Activated CD8-positive, alpha-beta memory T cell treated with anti-CD3 and anti-CD28 coated beads, Interleukin-2, amount 10 ng/mL, durations not matched to agents 7 days and 5 days (primary cell): ENCODE measurements at regions not wholly inside any gene's neighbourhood (a gene's known extent, or its start where the extent isn't known, plus 50 kb on each side); places are given as distances from the start of the nearest gene placed in this dataset.

Source experiments
- ATAC-seq: fragments of 150-1000 bp; cut with Tn5 transposase; one replicate; pipeline ENCODE4 v1.10.0; 2021; ENCODE audit warnings: moderate library complexity
- CTCF ChIA-PET: fragments of 350-600 bp; sonication (Branson Sonifier 250); formaldehyde crosslinking; loops from one replicate; lab custom pipeline; 2021; ENCODE audit warnings: antibody characterized with exemption; lab: Charles Lee
- DNase-seq: peaks from one replicate; pipeline ENCODE4 v3.0.0-alpha.2; 2020
- H3K27ac Mint-ChIP-seq: one replicate; pipeline ENCODE4 v1.8.0; 2021; ENCODE audit warnings: mild to moderate bottlenecking, mixed read lengths
- H3K27me3 Mint-ChIP-seq: one replicate; pipeline ENCODE4 v1.8.0; 2021; ENCODE audit warnings: mixed read lengths
- H3K36me3 Mint-ChIP-seq: one replicate; pipeline ENCODE4 v1.8.0; 2021; ENCODE audit warnings: mild to moderate bottlenecking, mixed read lengths
- H3K4me1 Mint-ChIP-seq: one replicate; pipeline ENCODE4 v1.8.0; 2021; ENCODE audit warnings: mixed read lengths
- H3K4me3 Mint-ChIP-seq: one replicate; pipeline ENCODE4 v1.8.0; 2021; ENCODE audit warnings: mild to moderate bottlenecking, moderate library complexity, mixed read lengths
- H3K9me3 Mint-ChIP-seq: one replicate; pipeline ENCODE4 v1.8.0; 2022; ENCODE audit warnings: low read depth, mixed read lengths

- H3K9me3 Mint-ChIP-seq = no peaks in the 10 kb centered on the region
- H3K4me1 Mint-ChIP-seq = no peaks in the 10 kb centered on the region
- H3K36me3 Mint-ChIP-seq = no peaks in the 10 kb centered on the region
- ATAC-seq (no peak), DNase-seq (no peak)
- no peak overlapping the region for H3K27ac Mint-ChIP-seq
- no peak overlapping the region for H3K4me3 Mint-ChIP-seq
- H3K27me3 Mint-ChIP-seq = peaks cover 4% of the 10 kb centered on the region
- CTCF ChIA-PET = no interaction called here
These were observed 1291.5 kb downstream of the TBC1D22A start for GRCh38 chr22:48053973-48054372.

- CTCF ChIA-PET = no interaction called here
- Mint-ChIP-seq H3K4me3 (no peak overlapping the region), H3K4me1 (no peaks in the 10 kb centered on the region), H3K27me3 (peaks cover 9% of the 10 kb centered on the region), H3K27ac (no peak overlapping the region), H3K36me3 (no peaks in the 10 kb centered on the region), H3K9me3 (no peaks in the 10 kb centered on the region)
- ATAC-seq (no peak), DNase-seq (no peak)
These were observed 1291.0 kb downstream of the TBC1D22A start for GRCh38 chr22:48053486-48053885.

GRCh38 chr22:48052621-48052890 lies 1290.1 kb downstream of the TBC1D22A start:
- Mint-ChIP-seq H3K4me1 (no peaks in the 10 kb centered on the region), H3K27ac (no peak overlapping the region), H3K4me3 (no peak overlapping the region), H3K9me3 (no peaks in the 10 kb centered on the region), H3K36me3 (no peaks in the 10 kb centered on the region), H3K27me3 (peaks cover 8% of the 10 kb centered on the region)
- no peak for DNase-seq
- CTCF ChIA-PET = no interaction called here
- ATAC-seq = no peak

DNA sequence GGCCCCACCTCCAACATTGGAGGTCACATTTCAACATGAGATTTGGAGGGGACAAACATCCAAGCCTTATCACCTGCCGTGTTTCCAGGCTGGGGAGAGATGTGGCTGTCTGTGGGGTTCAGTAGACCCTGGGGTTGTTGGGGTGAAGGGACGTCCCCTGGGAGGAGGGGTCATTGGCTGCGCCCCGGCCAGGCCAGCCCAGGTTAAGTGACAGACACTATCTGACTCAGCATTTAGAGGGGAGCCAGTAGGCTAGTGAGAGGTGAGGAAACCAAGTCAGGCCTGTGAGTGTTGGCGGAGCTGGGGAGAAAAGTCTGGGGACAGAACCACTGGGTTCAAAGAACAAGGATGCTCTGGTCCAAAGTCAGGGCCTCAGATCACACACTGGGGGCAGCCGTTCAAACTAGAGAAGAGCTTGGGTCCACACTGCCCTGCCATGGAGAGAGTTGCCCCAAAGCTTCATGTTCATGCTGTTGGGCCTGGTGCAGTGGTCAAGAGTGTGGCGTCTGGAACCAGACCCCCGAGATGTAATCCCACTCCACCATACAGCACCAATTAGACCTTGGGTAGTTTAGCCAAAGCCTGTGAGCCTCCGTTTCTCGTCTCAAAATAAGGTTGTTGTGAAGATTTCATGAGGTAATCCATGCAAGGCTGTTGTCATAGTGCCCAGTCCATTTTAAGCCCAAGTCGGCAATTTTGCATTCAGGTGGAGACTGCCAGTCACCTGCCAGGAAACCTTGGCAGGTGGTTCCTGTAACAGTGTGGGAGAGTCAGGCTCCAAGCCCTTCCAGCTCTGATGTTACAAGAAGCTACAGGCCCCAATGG lies 1289.6 kb downstream of the TBC1D22A start:
- Mint-ChIP-seq H3K27me3 (peaks cover 5% of the 10 kb centered on the region), H3K4me3 (no peak overlapping the region), H3K9me3 (no peaks in the 10 kb centered on the region), H3K36me3 (no peaks in the 10 kb centered on the region), H3K27ac (no peak overlapping the region), H3K4me1 (no peaks in the 10 kb centered on the region)
- ATAC-seq (no peak), DNase-seq (no peak)
- CTCF ChIA-PET = no interaction called here

GRCh38 chr22:48050836-48051235 lies 1288.4 kb downstream of the TBC1D22A start:
- peaks cover 9% of the 10 kb centered on the region for H3K27me3 Mint-ChIP-seq
- CTCF ChIA-PET = no interaction called here
- no peak overlapping the region for H3K4me3 Mint-ChIP-seq
- H3K27ac Mint-ChIP-seq = no peak overlapping the region
- H3K36me3 Mint-ChIP-seq = no peaks in the 10 kb centered on the region
- DNase-seq (no peak), ATAC-seq (no peak)
- H3K9me3 Mint-ChIP-seq = no peaks in the 10 kb centered on the region
- no peaks in the 10 kb centered on the region for H3K4me1 Mint-ChIP-seq

DNA sequence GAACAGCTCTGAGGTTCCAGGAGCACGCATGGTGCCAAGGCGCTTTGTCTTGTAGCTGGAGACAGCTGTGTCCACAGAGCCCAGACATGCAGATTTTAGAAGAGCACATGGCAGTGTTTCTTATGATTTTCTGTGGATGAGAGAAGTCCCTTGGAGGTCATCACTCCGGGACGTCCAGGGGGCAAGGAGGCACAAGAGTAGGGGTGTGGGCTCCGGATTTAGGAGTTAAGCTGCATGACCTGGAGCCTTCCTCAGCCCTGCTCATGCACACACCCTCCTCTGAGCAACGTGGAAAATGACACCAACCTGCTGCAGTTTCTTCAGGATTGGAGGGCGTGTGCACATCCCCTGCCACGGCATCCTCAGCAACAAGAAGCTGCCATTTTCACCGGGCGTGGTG lies 1286.7 kb downstream of the TBC1D22A start:
- no peak overlapping the region for H3K4me3 Mint-ChIP-seq
- DNase-seq (no peak), ATAC-seq (no peak)
- H3K9me3 Mint-ChIP-seq = no peaks in the 10 kb centered on the region
- H3K27me3 Mint-ChIP-seq = peaks cover 22% of the 10 kb centered on the region
- peaks cover 8% of the 10 kb centered on the region for H3K4me1 Mint-ChIP-seq
- CTCF ChIA-PET = no interaction called here
- no peak overlapping the region for H3K27ac Mint-ChIP-seq
- H3K36me3 Mint-ChIP-seq = no peaks in the 10 kb centered on the region

GRCh38 chr22:48047722-48048500 lies 1285.5 kb downstream of the TBC1D22A start:
- no peak for ATAC-seq
- DNase-seq = no peak
- Mint-ChIP-seq H3K4me3 (no peak overlapping the region), H3K9me3 (no peaks in the 10 kb centered on the region), H3K27me3 (peaks cover 28% of the 10 kb centered on the region), H3K36me3 (no peaks in the 10 kb centered on the region), H3K4me1 (peaks cover 8% of the 10 kb centered on the region), H3K27ac (no peak overlapping the region)
- CTCF ChIA-PET = no interaction called here

DNA sequence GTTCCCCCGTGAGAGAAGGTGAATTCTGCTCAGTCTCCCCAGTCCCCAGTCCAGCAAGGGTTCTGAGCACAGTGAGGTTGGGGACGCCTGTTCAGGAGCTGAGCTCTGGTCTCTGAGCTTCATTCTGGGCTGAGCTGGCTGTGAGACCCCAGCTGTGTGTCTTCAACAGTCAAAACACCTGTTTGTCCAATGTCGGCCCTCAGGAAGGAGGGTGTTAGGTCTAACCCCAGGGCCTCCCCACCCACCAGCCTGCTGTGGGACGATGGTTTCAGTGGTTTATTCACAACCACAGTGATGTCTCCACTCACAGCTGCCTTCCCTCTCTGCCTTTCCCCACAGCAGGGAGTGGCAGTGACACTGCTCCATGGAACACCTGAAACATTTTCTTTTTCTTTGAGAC lies 1282.9 kb downstream of the TBC1D22A start:
- no peak for DNase-seq

DNA sequence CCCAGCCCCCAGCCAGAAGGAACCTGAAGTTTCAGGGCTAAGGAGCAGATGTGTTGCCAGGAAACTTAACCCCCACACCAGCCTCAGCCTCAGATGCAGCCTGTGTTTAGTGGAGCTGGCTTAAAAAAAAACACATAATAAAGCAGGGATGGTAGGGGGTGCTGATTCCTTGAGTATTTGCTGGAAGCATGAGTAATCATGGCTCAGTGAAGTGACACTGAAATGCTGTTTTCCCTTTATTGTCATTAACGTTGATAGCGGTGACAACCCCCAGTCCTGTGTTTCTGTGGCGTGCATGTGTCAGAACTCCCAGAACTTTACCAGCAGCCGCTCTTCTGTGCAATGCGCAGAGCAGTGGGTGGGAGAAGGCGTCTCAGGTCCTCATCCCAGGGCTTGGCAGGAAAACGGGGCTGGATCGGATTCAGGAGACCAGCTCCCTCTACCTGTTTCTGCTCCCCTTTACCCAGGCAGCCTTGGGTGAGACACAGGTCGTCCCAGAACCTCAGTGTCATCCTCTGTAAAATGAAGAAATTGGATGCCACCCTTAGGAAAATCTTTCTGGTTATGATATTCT lies 1282.1 kb downstream of the TBC1D22A start:
- H3K9me3 Mint-ChIP-seq = no peaks in the 10 kb centered on the region
- no peak for ATAC-seq
- no peak for DNase-seq
- peaks cover 8% of the 10 kb centered on the region for H3K4me1 Mint-ChIP-seq
- H3K27ac Mint-ChIP-seq = no peak overlapping the region
- CTCF ChIA-PET = no interaction called here
- H3K36me3 Mint-ChIP-seq = no peaks in the 10 kb centered on the region
- H3K4me3 Mint-ChIP-seq = no peak overlapping the region
- peaks cover 34% of the 10 kb centered on the region for H3K27me3 Mint-ChIP-seq

More for the DNA sequence above, 1282.9 kb downstream of the TBC1D22A start:
- H3K9me3 Mint-ChIP-seq = no peaks in the 10 kb centered on the region
- ATAC-seq = no peak
- H3K4me3 Mint-ChIP-seq = no peak overlapping the region
- H3K36me3 Mint-ChIP-seq = no peaks in the 10 kb centered on the region
- H3K27ac Mint-ChIP-seq = no peak overlapping the region
- H3K4me1 Mint-ChIP-seq = peaks cover 8% of the 10 kb centered on the region
- CTCF ChIA-PET = no interaction called here
- H3K27me3 Mint-ChIP-seq = peaks cover 34% of the 10 kb centered on the region

- H3K27me3 Mint-ChIP-seq = peaks cover 30% of the 10 kb centered on the region
- peaks cover 8% of the 10 kb centered on the region for H3K4me1 Mint-ChIP-seq
- CTCF ChIA-PET = no interaction called here
- no peak overlapping the region for H3K27ac Mint-ChIP-seq
- no peak for ATAC-seq
- H3K9me3 Mint-ChIP-seq = no peaks in the 10 kb centered on the region
- H3K36me3 Mint-ChIP-seq = no peaks in the 10 kb centered on the region
- no peak overlapping the region for H3K4me3 Mint-ChIP-seq
- DNase-seq = no peak
These were observed 1281.1 kb downstream of the TBC1D22A start for GRCh38 chr22:48043581-48043980.

GRCh38 chr22:48042621-48043395 lies 1280.4 kb downstream of the TBC1D22A start:
- peaks cover 29% of the 10 kb centered on the region for H3K27me3 Mint-ChIP-seq
- H3K4me3 Mint-ChIP-seq = no peak overlapping the region
- ATAC-seq (no peak), DNase-seq (no peak)
- no peak overlapping the region for H3K27ac Mint-ChIP-seq
- H3K36me3 Mint-ChIP-seq = no peaks in the 10 kb centered on the region
- no peaks in the 10 kb centered on the region for H3K9me3 Mint-ChIP-seq
- H3K4me1 Mint-ChIP-seq = peaks cover 8% of the 10 kb centered on the region
- CTCF ChIA-PET = no interaction called here

DNA sequence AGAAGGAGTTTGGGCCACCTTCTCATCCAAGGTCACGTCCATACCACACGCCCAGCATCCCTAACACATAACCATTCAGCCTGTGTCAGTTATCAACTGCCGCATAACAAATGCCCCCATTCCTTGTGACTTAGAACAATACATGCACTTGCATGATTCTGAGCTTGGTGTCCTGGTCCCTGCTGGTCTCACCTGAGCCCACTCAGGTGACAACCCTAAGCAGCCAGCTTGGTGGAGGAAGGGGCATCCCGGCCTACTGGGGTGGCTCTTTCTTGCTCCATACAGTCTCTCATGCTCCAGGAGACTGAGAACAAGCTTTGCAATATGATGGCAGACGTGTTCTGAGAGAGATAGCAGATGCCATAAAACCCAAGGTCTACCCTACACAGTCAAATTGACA lies 1276.9 kb downstream of the TBC1D22A start:
- H3K27ac Mint-ChIP-seq = no peak overlapping the region
- peaks cover 17% of the 10 kb centered on the region for H3K27me3 Mint-ChIP-seq
- DNase-seq (no peak), ATAC-seq (no peak)
- CTCF ChIA-PET = no interaction called here
- H3K4me3 Mint-ChIP-seq = no peak overlapping the region
- H3K9me3 Mint-ChIP-seq = no peaks in the 10 kb centered on the region
- no peaks in the 10 kb centered on the region for H3K4me1 Mint-ChIP-seq
- H3K36me3 Mint-ChIP-seq = no peaks in the 10 kb centered on the region

DNA sequence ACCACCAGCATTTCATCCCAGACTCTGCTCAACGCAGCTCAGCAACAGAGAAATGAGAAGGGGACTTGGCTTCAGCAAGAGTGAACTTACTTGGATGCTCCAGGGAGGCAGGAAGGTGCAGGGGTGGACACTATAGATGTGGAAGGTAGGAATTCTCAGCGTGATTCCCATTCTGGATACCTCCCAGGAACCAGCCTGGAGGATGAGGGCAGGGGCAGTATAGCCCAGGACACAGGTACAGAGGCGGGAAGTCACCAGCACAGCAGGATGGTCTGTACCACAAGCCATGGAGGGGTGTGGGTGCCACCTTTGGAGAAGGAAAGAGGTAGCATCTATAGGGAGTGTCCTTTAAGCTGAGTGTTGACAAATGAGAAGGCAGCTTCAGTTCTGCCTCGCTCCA lies 1275.2 kb downstream of the TBC1D22A start:
- Mint-ChIP-seq H3K4me3 (no peak overlapping the region), H3K27ac (no peak overlapping the region), H3K27me3 (peaks cover 10% of the 10 kb centered on the region), H3K4me1 (no peaks in the 10 kb centered on the region), H3K36me3 (no peaks in the 10 kb centered on the region), H3K9me3 (no peaks in the 10 kb centered on the region)
- CTCF ChIA-PET = no interaction called here
- ATAC-seq (no peak), DNase-seq (no peak)
